GM21717 (cell line): ENCODE measurements at regions not wholly inside any gene's neighbourhood (a gene's known extent, or its start where the extent isn't known, plus 50 kb on each side); places are given as distances from the start of the nearest gene placed in this dataset.

Source experiments
- ATAC-seq: cut with Tn5 transposase; IDR thresholded peaks from one replicate; pipeline ENCODE4 v1.9.1; 2021; ENCODE audit warnings: mild to moderate bottlenecking, moderate library complexity; ENCODE audit not compliant: unreplicated experiment

- no peak for ATAC-seq
Observed at GRCh38 chr6:12645941-12646340, 70.6 kb upstream of the PHACTR1 start.

- no peak for ATAC-seq
Observed at GRCh38 chr6:12648171-12648570, 68.4 kb upstream of the PHACTR1 start.

GRCh38 chr6:12649325-12649724 is 67.2 kb upstream of the PHACTR1 start:
- ATAC-seq: no peak

GRCh38 chr6:12653486-12653885 is 63.1 kb upstream of the PHACTR1 start:
- ATAC-seq: no peak

GRCh38 chr6:12654107-12654506 is 62.5 kb upstream of the PHACTR1 start:
- ATAC-seq: no peak

- ATAC-seq: no peak
Observed at GRCh38 chr6:12654514-12654913, 62.1 kb upstream of the PHACTR1 start.

- no peak for ATAC-seq
Observed at GRCh38 chr6:12656906-12657305, 59.7 kb upstream of the PHACTR1 start.

GRCh38 chr6:12657884-12658283 is 58.7 kb upstream of the PHACTR1 start:
- no peak for ATAC-seq

- ATAC-seq: no peak
Observed at GRCh38 chr6:12661432-12662089, 55.0 kb upstream of the PHACTR1 start.
